ENCODE measurements at regions not wholly inside any gene's neighbourhood (a gene's known extent, or its start where the extent isn't known, plus 50 kb on each side); places are given as distances from the start of the nearest gene placed in this dataset.

GRCh38 chr4:159003420-159004253, 99.2 kb upstream of the RAPGEF2 start:
- DNase-seq (ENCODE audit: low read depth): no peak
- TF ChIP-seq, protein P1, sequence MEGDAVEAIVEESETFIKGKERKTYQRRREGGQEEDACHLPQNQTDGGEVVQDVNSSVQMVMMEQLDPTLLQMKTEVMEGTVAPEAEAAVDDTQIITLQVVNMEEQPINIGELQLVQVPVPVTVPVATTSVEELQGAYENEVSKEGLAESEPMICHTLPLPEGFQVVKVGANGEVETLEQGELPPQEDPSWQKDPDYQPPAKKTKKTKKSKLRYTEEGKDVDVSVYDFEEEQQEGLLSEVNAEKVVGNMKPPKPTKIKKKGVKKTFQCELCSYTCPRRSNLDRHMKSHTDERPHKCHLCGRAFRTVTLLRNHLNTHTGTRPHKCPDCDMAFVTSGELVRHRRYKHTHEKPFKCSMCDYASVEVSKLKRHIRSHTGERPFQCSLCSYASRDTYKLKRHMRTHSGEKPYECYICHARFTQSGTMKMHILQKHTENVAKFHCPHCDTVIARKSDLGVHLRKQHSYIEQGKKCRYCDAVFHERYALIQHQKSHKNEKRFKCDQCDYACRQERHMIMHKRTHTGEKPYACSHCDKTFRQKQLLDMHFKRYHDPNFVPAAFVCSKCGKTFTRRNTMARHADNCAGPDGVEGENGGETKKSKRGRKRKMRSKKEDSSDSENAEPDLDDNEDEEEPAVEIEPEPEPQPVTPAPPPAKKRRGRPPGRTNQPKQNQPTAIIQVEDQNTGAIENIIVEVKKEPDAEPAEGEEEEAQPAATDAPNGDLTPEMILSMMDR (IDR thresholded peaks at IDR 0.05; ENCODE audit: low read depth, low read length, missing control alignments): no peak
- H3K4me3 ChIP-seq (ENCODE audit: low read depth, low read length): no peak overlapping the region

GRCh38 chr4:159006202-159006601, 96.7 kb upstream of the RAPGEF2 start:
- no peak for DNase-seq (ENCODE audit: low read depth)
- no peak overlapping the region for H3K4me3 ChIP-seq (ENCODE audit: low read depth, low read length)
- TF ChIP-seq, protein P1 (IDR thresholded peaks at IDR 0.05; ENCODE audit: low read depth, low read length, missing control alignments): no peak

GRCh38 chr4:159008671-159009070, 94.2 kb upstream of the RAPGEF2 start:
- H3K4me3 ChIP-seq (ENCODE audit: low read depth, low read length): no peak overlapping the region
- TF ChIP-seq, protein P1 (IDR thresholded peaks at IDR 0.05; ENCODE audit: low read depth, low read length, missing control alignments): no peak
- DNase-seq (ENCODE audit: low read depth): no peak

DNA sequence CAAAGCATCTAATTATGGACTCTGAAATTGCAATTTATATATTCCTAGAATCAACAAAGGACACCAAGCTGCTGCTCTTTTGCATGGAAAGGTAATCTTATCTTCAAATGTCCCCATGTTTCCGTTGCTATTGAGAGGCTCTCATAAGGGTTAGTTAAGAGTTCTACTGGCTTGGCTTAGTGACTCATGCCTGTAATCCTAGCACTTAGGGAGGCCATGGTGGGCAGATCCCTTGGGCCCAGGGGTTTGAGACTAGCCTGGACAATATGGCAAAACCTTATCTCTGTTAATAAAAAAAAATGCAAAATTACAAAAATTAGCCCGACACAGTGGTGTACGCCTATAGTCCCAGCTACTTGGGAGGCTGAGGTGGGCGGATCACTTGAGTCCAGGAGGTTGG, 93.4 kb upstream of the RAPGEF2 start:
- H3K4me3 ChIP-seq (ENCODE audit: low read depth, low read length): no peak overlapping the region
- no peak for DNase-seq (ENCODE audit: low read depth)
- TF ChIP-seq, protein P1 (IDR thresholded peaks at IDR 0.05; ENCODE audit: low read depth, low read length, missing control alignments): no peak

GRCh38 chr4:159010100-159010499, 92.8 kb upstream of the RAPGEF2 start:
- no peak for DNase-seq (ENCODE audit: low read depth)
- TF ChIP-seq, protein P1 (IDR thresholded peaks at IDR 0.05; ENCODE audit: low read depth, low read length, missing control alignments): no peak
- no peak overlapping the region for H3K4me3 ChIP-seq (ENCODE audit: low read depth, low read length)

GRCh38 chr4:159010563-159011260, 92.2 kb upstream of the RAPGEF2 start:
- no peak for DNase-seq (ENCODE audit: low read depth)
- TF ChIP-seq, protein P1 (IDR thresholded peaks at IDR 0.05; ENCODE audit: low read depth, low read length, missing control alignments): no peak

More at GRCh38 chr4:159010563-159011260, 92.2 kb upstream of the RAPGEF2 start:
- H3K4me3 ChIP-seq (ENCODE audit: low read depth, low read length): no peak overlapping the region
